ENCODE measurements at regions not wholly inside any gene's neighbourhood (a gene's known extent, or its start where the extent isn't known, plus 50 kb on each side); places are given as distances from the start of the nearest gene placed in this dataset.

DNA sequence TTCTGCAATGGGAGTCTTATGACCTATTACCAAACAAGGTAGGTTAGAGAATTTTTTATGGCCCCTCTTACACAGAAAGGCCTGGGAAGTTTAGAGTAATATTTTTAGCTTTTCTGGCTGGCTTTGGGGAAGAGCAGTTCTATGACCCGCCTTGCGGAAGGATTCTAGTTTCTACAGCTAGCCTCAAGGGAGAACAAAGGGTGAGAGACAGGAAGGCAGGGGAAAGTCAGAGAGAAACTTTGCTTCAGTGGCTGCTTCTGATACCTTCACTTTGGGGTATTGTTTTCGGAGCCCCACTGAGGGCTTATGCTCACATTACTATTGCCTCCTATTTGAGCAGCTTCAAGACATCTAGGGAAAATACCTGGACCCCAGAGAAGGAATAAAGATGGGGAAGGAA is 80.7 kb upstream of the NUDT4 start:
- TF ChIP-seq, protein P1, sequence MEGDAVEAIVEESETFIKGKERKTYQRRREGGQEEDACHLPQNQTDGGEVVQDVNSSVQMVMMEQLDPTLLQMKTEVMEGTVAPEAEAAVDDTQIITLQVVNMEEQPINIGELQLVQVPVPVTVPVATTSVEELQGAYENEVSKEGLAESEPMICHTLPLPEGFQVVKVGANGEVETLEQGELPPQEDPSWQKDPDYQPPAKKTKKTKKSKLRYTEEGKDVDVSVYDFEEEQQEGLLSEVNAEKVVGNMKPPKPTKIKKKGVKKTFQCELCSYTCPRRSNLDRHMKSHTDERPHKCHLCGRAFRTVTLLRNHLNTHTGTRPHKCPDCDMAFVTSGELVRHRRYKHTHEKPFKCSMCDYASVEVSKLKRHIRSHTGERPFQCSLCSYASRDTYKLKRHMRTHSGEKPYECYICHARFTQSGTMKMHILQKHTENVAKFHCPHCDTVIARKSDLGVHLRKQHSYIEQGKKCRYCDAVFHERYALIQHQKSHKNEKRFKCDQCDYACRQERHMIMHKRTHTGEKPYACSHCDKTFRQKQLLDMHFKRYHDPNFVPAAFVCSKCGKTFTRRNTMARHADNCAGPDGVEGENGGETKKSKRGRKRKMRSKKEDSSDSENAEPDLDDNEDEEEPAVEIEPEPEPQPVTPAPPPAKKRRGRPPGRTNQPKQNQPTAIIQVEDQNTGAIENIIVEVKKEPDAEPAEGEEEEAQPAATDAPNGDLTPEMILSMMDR (IDR thresholded peaks at IDR 0.05; ENCODE audit: extremely low read depth, missing control alignments): no peak
- DNase-seq (ENCODE audit: low spot score): peak; percentile 52

DNA sequence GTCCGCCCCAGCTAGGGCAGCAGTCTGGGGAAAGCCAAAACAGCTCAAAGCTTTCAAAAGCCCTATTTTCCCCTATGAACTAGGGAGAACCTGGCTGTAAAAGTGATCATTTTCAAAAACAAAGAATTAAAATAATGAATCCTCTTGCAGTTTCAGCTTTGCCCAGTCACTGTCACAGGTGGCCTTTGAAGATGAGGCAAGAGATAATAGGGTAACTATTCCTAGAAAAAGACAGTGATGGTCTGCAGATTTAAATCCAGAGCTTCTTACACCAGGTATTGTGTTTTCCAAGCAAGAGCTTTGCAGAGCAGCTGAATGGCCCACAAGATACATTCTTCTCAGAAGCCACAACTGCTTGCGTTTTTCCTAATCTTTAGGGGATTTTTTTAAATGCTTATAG is 80.2 kb upstream of the NUDT4 start:
- DNase-seq (ENCODE audit: low spot score): no peak
- TF ChIP-seq, protein P1 (IDR thresholded peaks at IDR 0.05; ENCODE audit: extremely low read depth, missing control alignments): no peak

DNA sequence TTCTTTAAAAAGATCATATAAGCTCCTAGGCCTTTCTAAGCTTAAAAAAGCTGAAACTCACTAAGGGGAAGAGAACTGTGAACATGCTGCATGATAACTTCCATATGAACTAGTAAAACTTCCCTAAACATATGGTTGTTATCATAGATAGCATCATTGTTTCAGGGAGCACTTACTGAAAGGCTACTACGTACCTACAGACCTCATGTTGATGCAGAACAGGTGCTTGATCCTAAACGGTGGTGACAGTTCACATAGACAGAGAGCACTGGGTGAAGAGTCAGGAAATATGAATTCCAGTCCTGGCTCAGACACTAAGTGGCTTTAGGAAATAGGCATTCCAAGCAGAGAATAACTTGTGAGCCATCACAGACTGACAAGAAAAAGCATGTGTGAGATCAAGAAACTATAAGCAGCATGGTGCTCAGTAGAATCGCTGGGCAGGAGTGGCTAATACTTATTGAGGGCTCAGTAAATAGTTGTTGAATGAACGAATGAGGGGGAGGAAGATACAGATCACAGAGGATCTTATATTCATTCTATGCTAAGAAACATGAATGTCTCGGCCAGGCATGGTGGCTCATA is 78.4 kb upstream of the NUDT4 start:
- no peak for DNase-seq (ENCODE audit: low spot score)
- TF ChIP-seq, protein P1 (IDR thresholded peaks at IDR 0.05; ENCODE audit: extremely low read depth, missing control alignments): no peak

DNA sequence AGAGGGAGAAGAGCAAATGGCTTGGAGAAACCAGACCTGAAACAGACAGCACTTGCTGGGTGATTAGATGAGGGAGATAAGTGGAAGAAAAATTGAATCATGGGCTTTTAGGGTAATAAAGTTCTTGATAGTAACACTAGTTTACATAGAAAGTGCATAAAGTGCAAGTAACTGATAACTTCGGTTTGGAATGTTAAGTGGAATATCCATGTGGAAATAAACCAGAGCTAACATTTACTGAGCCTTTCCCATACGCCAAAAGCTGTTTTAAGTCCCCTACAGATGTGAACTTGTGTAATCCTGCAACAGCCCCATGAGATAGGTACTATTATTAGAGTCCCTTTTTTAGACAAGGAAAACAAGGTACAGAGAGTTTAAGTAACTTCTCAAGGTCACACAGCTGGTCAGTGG is 77.1 kb upstream of the NUDT4 start:
- DNase-seq (ENCODE audit: low spot score): no peak
- TF ChIP-seq, protein P1 (IDR thresholded peaks at IDR 0.05; ENCODE audit: extremely low read depth, missing control alignments): no peak

DNA sequence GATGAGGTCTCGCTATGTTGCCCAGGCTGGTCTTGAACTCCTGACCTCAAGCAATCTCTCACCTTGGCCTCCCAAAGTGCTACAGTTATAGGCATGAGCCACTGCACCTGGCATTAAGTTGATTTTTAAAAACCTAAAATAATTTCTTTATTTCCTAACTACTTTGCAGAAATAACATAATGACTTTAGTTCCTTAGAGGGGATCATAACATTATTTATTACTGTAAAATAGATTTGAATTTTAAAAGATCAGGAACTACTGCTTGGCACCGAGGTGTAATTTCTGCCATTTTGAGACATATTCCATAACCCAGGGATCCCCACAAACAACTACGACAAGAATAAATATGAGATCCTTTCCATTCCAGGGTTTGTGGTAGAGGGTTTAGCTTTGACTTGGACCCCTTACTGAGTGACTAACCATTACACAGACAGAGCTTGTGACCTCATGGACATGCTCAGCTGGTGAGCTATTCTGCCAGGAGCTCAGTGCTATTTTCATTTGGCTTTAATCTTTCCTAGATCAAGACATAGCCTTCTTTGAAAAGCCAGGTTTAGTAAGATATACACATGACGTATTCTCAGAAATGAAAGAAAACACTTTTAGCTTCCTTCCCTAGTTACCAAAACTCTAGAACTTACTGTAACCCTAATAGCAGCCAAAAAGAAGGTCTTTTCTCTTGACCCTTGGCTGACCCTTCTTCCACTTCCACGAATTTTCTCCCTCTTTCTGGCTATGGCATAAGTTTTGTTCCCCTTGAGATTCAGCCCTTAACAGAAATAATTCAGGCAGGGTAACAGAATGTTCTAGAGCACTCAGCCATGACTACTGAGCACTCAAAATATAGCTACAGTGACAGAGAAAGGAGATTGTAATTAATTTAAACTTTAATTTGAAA is 75.1 kb upstream of the NUDT4 start:
- DNase-seq (ENCODE audit: low spot score): no peak
- TF ChIP-seq, protein P1 (IDR thresholded peaks at IDR 0.05; ENCODE audit: extremely low read depth, missing control alignments): no peak

DNA sequence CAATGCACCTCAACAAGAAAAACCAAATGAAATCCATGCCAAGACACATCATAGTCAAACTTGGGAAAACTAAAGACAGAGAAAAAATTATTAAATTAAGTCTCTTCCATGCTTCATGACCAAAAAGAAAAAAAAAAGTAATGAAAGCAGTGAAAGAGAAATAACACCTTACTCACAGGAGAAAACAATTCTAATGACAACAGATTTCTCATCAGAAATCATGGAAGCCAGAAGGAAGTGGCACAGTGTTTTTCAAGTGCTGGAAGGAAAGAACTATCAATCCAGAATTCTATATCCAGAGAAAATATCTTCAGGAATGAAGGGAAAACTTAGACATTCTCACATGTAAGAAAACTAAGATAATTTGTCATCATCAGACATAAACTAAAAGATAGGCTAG is 71.1 kb upstream of the NUDT4 start:
- DNase-seq (ENCODE audit: low spot score): no peak
- TF ChIP-seq, protein P1 (IDR thresholded peaks at IDR 0.05; ENCODE audit: extremely low read depth, missing control alignments): no peak

DNA sequence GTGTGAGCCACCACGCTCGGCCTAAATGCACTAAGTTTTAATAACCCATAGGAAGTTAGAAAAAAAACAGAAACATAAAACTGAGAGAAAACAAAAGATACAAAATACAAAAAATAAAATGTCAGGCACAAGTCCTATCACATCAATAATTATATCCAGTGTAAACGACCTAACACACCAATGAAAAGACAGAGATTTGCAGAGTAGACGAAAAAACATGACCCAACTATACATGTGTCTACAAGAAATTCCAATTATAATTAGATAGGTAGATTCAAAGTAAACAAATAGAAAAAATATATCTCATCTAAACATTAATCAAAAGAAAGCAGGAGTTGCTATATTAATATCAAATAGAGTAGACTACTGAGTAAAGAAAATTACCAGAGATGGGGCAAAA is 69.4 kb upstream of the NUDT4 start:
- DNase-seq (ENCODE audit: low spot score): no peak
- TF ChIP-seq, protein P1 (IDR thresholded peaks at IDR 0.05; ENCODE audit: extremely low read depth, missing control alignments): no peak

Measured in GM20000 (cell line).